ENCODE measurements at regions not wholly inside any gene's neighbourhood (a gene's known extent, or its start where the extent isn't known, plus 50 kb on each side); places are given as distances from the start of the nearest gene placed in this dataset.

GRCh38 chr19:30678168-30678567, 306.0 kb downstream of the ZNF536 start:
- no peak for DNase-seq
- H3K4me3 Mint-ChIP-seq: no peak overlapping the region
- no peaks in the 10 kb centered on the region for H3K36me3 Mint-ChIP-seq
- no peaks in the 10 kb centered on the region for H3K9me3 ChIP-seq (replicated peaks in 1 of 2; ENCODE audit: control insufficient read depth in 1 of 2, insufficient read depth in 1 of 2, low read length in 2 of 2)
- intact Hi-C loops (cut with micrococcal nuclease): no loop called here
- H3K4me1 Mint-ChIP-seq: no peaks in the 10 kb centered on the region
- H3K4me2 ChIP-seq (replicated peaks; ENCODE audit: extremely low read depth, low read length, poor library complexity, severe bottlenecking): no peak overlapping the region
- H3K9me3 Mint-ChIP-seq: no peaks in the 10 kb centered on the region
- H3K4me3 ChIP-seq (replicated peaks in 1 of 3; ENCODE audit: low read depth in 2 of 3, low read length in 3 of 3): no peak overlapping the region
- H3K36me3 ChIP-seq (replicated peaks in 1 of 2; ENCODE audit: control insufficient read depth in 1 of 2, insufficient read depth in 2 of 2, low read length in 2 of 2): no peaks in the 10 kb centered on the region
- H2AFZ ChIP-seq (ENCODE audit: insufficient read depth, low read depth, low read length, poor library complexity, severe bottlenecking): no peak overlapping the region
- TF ChIP-seq, protein P1, sequence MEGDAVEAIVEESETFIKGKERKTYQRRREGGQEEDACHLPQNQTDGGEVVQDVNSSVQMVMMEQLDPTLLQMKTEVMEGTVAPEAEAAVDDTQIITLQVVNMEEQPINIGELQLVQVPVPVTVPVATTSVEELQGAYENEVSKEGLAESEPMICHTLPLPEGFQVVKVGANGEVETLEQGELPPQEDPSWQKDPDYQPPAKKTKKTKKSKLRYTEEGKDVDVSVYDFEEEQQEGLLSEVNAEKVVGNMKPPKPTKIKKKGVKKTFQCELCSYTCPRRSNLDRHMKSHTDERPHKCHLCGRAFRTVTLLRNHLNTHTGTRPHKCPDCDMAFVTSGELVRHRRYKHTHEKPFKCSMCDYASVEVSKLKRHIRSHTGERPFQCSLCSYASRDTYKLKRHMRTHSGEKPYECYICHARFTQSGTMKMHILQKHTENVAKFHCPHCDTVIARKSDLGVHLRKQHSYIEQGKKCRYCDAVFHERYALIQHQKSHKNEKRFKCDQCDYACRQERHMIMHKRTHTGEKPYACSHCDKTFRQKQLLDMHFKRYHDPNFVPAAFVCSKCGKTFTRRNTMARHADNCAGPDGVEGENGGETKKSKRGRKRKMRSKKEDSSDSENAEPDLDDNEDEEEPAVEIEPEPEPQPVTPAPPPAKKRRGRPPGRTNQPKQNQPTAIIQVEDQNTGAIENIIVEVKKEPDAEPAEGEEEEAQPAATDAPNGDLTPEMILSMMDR (IDR thresholded peaks at IDR 0.05): no peak
- no peak overlapping the region for H3K27ac ChIP-seq (ENCODE audit: low read depth in 1 of 2, low read length in 2 of 2)
- H3K9ac ChIP-seq (ENCODE audit: insufficient read depth, low read length, poor library complexity, severe bottlenecking): no peak overlapping the region
- H3K4me1 ChIP-seq (ENCODE audit: control insufficient read depth in 1 of 2, insufficient read depth in 2 of 2, low read length in 2 of 2): no peaks in the 10 kb centered on the region
- H3K27me3 Mint-ChIP-seq (ENCODE audit: low read depth in 3 of 3): peaks cover 9 to 15% (median 12%) of the 10 kb centered on the region in 3 donors
- no peaks in the 10 kb centered on the region for H3K27me3 ChIP-seq (ENCODE audit: control insufficient read depth in 2 of 2, insufficient read depth in 2 of 2, low read length in 2 of 2)
- no peak overlapping the region for H3K27ac Mint-ChIP-seq
- WGBS (ENCODE audit: insufficient coverage): 86% methylated on average over 10 of the region's 10 CpGs
- no peaks in the 10 kb centered on the region for H3K79me2 ChIP-seq (ENCODE audit: insufficient read depth, low read length)
- no peaks in the 10 kb centered on the region for H4K20me1 ChIP-seq (ENCODE audit: insufficient read depth, low read length)

DNA sequence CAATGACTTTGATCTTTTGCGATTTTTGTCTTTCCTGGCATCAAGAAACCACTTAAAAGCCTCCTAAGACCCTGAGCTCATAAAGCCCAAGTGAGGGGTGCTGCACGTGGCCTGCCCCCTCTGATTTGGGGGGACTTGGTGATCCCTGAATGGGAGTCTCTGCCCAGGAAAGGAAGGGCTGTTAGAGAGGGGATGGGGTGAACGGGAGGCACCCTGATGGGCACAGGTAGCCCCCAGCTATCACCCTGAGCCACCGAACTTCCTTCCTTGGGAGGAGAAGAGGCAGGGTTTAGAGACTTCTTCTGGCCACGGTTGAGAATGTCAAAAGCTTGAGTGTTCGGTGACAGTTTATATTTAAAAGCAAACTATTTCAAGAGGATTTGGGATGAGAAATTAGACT, 305.5 kb downstream of the ZNF536 start:
- Histone ChIP-seq H3K79me2 (ENCODE audit: insufficient read depth, low read length) (no peaks in the 10 kb centered on the region), H4K20me1 (ENCODE audit: insufficient read depth, low read length) (no peaks in the 10 kb centered on the region), H2AFZ (ENCODE audit: insufficient read depth, low read depth, low read length, poor library complexity, severe bottlenecking) (no peak overlapping the region), H3K27ac (ENCODE audit: low read depth in 1 of 2, low read length in 2 of 2) (no peak overlapping the region), H3K9me3 (replicated peaks in 1 of 2; ENCODE audit: control insufficient read depth in 1 of 2, insufficient read depth in 1 of 2, low read length in 2 of 2) (no peaks in the 10 kb centered on the region), H3K27me3 (ENCODE audit: control insufficient read depth in 2 of 2, insufficient read depth in 2 of 2, low read length in 2 of 2) (no peaks in the 10 kb centered on the region), H3K36me3 (replicated peaks in 1 of 2; ENCODE audit: control insufficient read depth in 1 of 2, insufficient read depth in 2 of 2, low read length in 2 of 2) (no peaks in the 10 kb centered on the region), H3K9ac (ENCODE audit: insufficient read depth, low read length, poor library complexity, severe bottlenecking) (no peak overlapping the region), H3K4me2 (replicated peaks; ENCODE audit: extremely low read depth, low read length, poor library complexity, severe bottlenecking) (no peak overlapping the region), H3K4me1 (ENCODE audit: control insufficient read depth in 1 of 2, insufficient read depth in 2 of 2, low read length in 2 of 2) (no peaks in the 10 kb centered on the region), H3K4me3 (replicated peaks in 1 of 3; ENCODE audit: low read depth in 2 of 3, low read length in 3 of 3) (no peak overlapping the region)
- intact Hi-C loops (cut with micrococcal nuclease): no loop called here
- Mint-ChIP-seq H3K27me3 (ENCODE audit: low read depth in 3 of 3) (peaks cover 10 to 14% (median 12%) of the 10 kb centered on the region in 3 donors), H3K9me3 (no peaks in the 10 kb centered on the region), H3K4me3 (no peak overlapping the region), H3K36me3 (no peaks in the 10 kb centered on the region), H3K27ac (no peak overlapping the region), H3K4me1 (no peaks in the 10 kb centered on the region)
- TF ChIP-seq, protein P1 (IDR thresholded peaks at IDR 0.05): no peak
- 100% methylated on average over 2 of the region's 6 CpGs for WGBS (ENCODE audit: insufficient coverage)
- no peak for DNase-seq
